KMS-11 (cell line): ENCODE measurements at regions not wholly inside any gene's neighbourhood (a gene's known extent, or its start where the extent isn't known, plus 50 kb on each side); places are given as distances from the start of the nearest gene placed in this dataset.

Experiments
- H2AFZ ChIP-seq: fragments of 200-600 bp; sonication (generic); 2 replicates; pipeline ENCODE4 v1.6.1; 2016; ENCODE audit warnings: antibody characterized with exemption, mixed run types, low read depth
- H3K27ac ChIP-seq: fragments of 200-600 bp; sonication (generic); 2 replicates; pipeline ENCODE4 v1.6.1; 2016; ENCODE audit warnings: mild to moderate bottlenecking, mixed run types
- H3K27me3 ChIP-seq: fragments of 200-600 bp; sonication (generic); 2 replicates; pipeline ENCODE4 v1.6.1; 2017; ENCODE audit warnings: mild to moderate bottlenecking, low read depth, mixed run types, moderate library complexity; ENCODE audit not compliant: insufficient read depth
- H3K36me3 ChIP-seq: fragments of 200-600 bp; sonication (generic); 2 replicates; pipeline ENCODE4 v1.6.1; 2017; ENCODE audit warnings: mild to moderate bottlenecking, mixed run types; ENCODE audit not compliant: insufficient read depth
- H3K4me1 ChIP-seq: fragments of 200-600 bp; sonication (generic); 2 replicates; pipeline ENCODE4 v1.6.1; 2016; ENCODE audit warnings: mild to moderate bottlenecking, low read depth, mixed run types; ENCODE audit not compliant: poor library complexity, severe bottlenecking
- H3K4me2 ChIP-seq: fragments of 200-600 bp; sonication (generic); 2 replicates; pipeline ENCODE4 v1.7.0; 2016; ENCODE audit warnings: mild to moderate bottlenecking, mixed run types
- H3K4me3 ChIP-seq: fragments of 200-600 bp; sonication (generic); IDR thresholded peaks from 2 replicates; pipeline ENCODE4 v1.6.1; 2017; ENCODE audit warnings: low read depth, low read length, mixed read lengths; ENCODE audit not compliant: insufficient read depth
- H3K79me2 ChIP-seq: fragments of 200-600 bp; sonication (generic); 2 replicates; pipeline ENCODE4 v1.6.1; 2016; ENCODE audit warnings: low read depth, mixed run types; ENCODE audit not compliant: insufficient read depth
- H3K9ac ChIP-seq: fragments of 200-600 bp; sonication (generic); 2 replicates; pipeline ENCODE4 v1.6.1; 2016; ENCODE audit warnings: mild to moderate bottlenecking, mixed run types
- H4K20me1 ChIP-seq: fragments of 200-600 bp; sonication (generic); 2 replicates; pipeline ENCODE4 v1.6.1; 2016; ENCODE audit warnings: mild to moderate bottlenecking, mixed run types; ENCODE audit not compliant: insufficient read depth
- CTCF ChIP-seq: fragments of 200-600 bp; sonication (generic); conservative IDR thresholded peaks from 2 replicates; pipeline ENCODE4 v1.6.1; 2017; ENCODE audit warnings: low read depth, mild to moderate bottlenecking, antibody characterized with exemption, low read length, moderate library complexity, mixed read lengths

DNA sequence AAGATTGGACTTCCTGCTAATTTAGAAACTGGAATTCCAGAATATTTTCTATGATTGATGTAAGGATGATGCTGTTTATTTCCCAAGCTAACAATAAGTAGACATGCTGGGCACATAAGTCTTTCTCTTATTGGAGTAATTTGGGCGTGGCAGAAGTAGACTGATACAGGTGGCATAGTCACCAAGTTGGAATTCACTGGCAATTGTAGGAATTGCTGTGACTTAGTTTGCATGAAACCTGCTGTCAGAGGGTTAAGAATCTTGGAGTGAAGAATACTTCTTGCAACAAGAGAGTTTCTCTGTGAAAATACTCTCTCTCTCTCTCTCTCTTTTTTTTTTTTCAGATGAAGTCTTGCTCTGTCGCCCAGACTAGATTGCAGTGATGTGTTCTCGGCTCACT, 569.7 kb downstream of the REEP3 start:
- H3K4me2 ChIP-seq, result no peak overlapping the region

GRCh38 chr10:64091897-64092296, 570.7 kb downstream of the REEP3 start:
- Histone ChIP-seq H3K4me2 (no peak overlapping the region), H2AFZ (no peak overlapping the region), H3K9ac (no peak overlapping the region), H3K4me3 (no peak overlapping the region), H3K27ac (no peak overlapping the region), H3K79me2 (no peaks in the 10 kb centered on the region), H3K4me1 (no peaks in the 10 kb centered on the region), H4K20me1 (no peaks in the 10 kb centered on the region), H3K27me3 (no peaks in the 10 kb centered on the region), H3K36me3 (no peaks in the 10 kb centered on the region)
- TF ChIP-seq CTCF, result no peak

More for the DNA sequence above, 569.7 kb downstream of the REEP3 start:
- H3K79me2 ChIP-seq, result no peaks in the 10 kb centered on the region
- TF ChIP-seq CTCF, result no peak
- H3K27ac ChIP-seq, result no peak overlapping the region
- H3K36me3 ChIP-seq, result no peaks in the 10 kb centered on the region
- H4K20me1 ChIP-seq, result no peaks in the 10 kb centered on the region
- no peak overlapping the region for H2AFZ ChIP-seq
- H3K4me3 ChIP-seq, result no peak overlapping the region
- no peaks in the 10 kb centered on the region for H3K4me1 ChIP-seq
- no peak overlapping the region for H3K9ac ChIP-seq
- no peaks in the 10 kb centered on the region for H3K27me3 ChIP-seq

- no peaks in the 10 kb centered on the region for H3K79me2 ChIP-seq
- no peak overlapping the region for H3K4me2 ChIP-seq
- no peak overlapping the region for H2AFZ ChIP-seq
- no peak for TF ChIP-seq CTCF
- H3K36me3 ChIP-seq, result no peaks in the 10 kb centered on the region
- H3K27ac ChIP-seq, result no peak overlapping the region
- no peak overlapping the region for H3K9ac ChIP-seq
- no peaks in the 10 kb centered on the region for H3K4me1 ChIP-seq
- no peak overlapping the region for H3K4me3 ChIP-seq
- H4K20me1 ChIP-seq, result no peaks in the 10 kb centered on the region
- no peaks in the 10 kb centered on the region for H3K27me3 ChIP-seq
Observed at GRCh38 chr10:64093304-64093703, 572.1 kb downstream of the REEP3 start.

DNA sequence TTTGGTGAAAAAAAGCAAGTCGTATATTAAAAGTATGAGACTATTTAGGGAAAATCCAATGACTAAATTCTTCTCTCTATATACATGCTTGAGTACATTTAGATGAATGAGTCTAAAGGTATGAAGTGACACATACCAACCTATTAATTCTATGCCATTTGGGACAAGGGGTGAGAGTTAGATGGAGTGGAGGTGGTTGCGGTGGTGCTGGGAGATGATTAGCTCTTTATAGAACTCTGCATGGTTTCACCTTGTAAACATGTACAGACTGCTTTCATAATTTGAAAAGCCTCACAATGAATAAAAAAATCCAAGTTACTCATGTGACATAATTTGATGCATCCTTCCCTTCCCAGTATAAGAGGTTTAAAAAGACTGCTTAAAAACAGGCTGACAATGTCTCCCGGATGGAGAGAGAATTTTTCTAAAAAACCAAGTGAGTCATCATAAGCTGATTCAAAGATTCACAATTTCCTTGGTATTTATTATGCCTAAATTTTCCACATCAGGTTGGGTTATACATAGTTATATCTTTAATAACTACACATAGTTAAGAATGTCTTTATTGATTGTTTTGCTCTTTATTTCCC, 572.8 kb downstream of the REEP3 start:
- H3K27me3 ChIP-seq, result no peaks in the 10 kb centered on the region
- H2AFZ ChIP-seq, result no peak overlapping the region
- H3K4me1 ChIP-seq, result no peaks in the 10 kb centered on the region
- H3K36me3 ChIP-seq, result no peaks in the 10 kb centered on the region
- H4K20me1 ChIP-seq, result no peaks in the 10 kb centered on the region
- no peaks in the 10 kb centered on the region for H3K79me2 ChIP-seq
- H3K4me2 ChIP-seq, result no peak overlapping the region
- no peak overlapping the region for H3K4me3 ChIP-seq
- no peak overlapping the region for H3K27ac ChIP-seq
- H3K9ac ChIP-seq, result no peak overlapping the region
- TF ChIP-seq CTCF, result no peak
